HG03521 (cell line): ENCODE measurements at regions not wholly inside any gene's neighbourhood (a gene's known extent, or its start where the extent isn't known, plus 50 kb on each side); places are given as distances from the start of the nearest gene placed in this dataset.

Experiments used
- ATAC-seq: cut with Tn5 transposase; IDR thresholded peaks from one replicate; pipeline ENCODE4 v1.9.1; 2021; ENCODE audit warnings: mild to moderate bottlenecking, moderate library complexity; ENCODE audit not compliant: unreplicated experiment

GRCh38 chr2:67689651-67690050 is 292.5 kb downstream of the ETAA1 start:
- no peak for ATAC-seq

- no peak for ATAC-seq
Measured at GRCh38 chr2:67694445-67694844, 297.3 kb downstream of the ETAA1 start.

- ATAC-seq: no peak
Measured at GRCh38 chr2:67701011-67701410, 303.9 kb downstream of the ETAA1 start.

- ATAC-seq: no peak
Measured at GRCh38 chr2:67702284-67702683, 305.2 kb downstream of the ETAA1 start.

GRCh38 chr2:67702937-67703336 is 305.8 kb downstream of the ETAA1 start:
- ATAC-seq: no peak

GRCh38 chr2:67706082-67706481 is 308.9 kb downstream of the ETAA1 start:
- ATAC-seq: no peak

- no peak for ATAC-seq
Measured at GRCh38 chr2:67707896-67708295, 310.8 kb downstream of the ETAA1 start.

- no peak for ATAC-seq
Measured at GRCh38 chr2:67709835-67710234, 312.7 kb downstream of the ETAA1 start.

- no peak for ATAC-seq
Measured at GRCh38 chr2:67712484-67712883, 315.4 kb downstream of the ETAA1 start.

- ATAC-seq: no peak
Measured at GRCh38 chr2:67713376-67713775, 316.2 kb downstream of the ETAA1 start.

- ATAC-seq: no peak
Measured at GRCh38 chr2:67716895-67717396, 319.8 kb downstream of the ETAA1 start.

GRCh38 chr2:67717692-67718091 is 320.6 kb downstream of the ETAA1 start:
- ATAC-seq: no peak

- no peak for ATAC-seq
Measured at GRCh38 chr2:67719351-67719750, 322.2 kb downstream of the ETAA1 start.

GRCh38 chr2:67721516-67721915 is 324.4 kb downstream of the ETAA1 start:
- no peak for ATAC-seq

GRCh38 chr2:67724261-67724660 is 327.1 kb downstream of the ETAA1 start:
- ATAC-seq: no peak

- no peak for ATAC-seq
Measured at GRCh38 chr2:67725731-67726130, 328.6 kb downstream of the ETAA1 start.

GRCh38 chr2:67726416-67726815 is 329.3 kb downstream of the ETAA1 start:
- no peak for ATAC-seq

- ATAC-seq: no peak
Measured at GRCh38 chr2:67727131-67727530, 330.0 kb downstream of the ETAA1 start.

GRCh38 chr2:67727623-67728022 is 330.5 kb downstream of the ETAA1 start:
- ATAC-seq: no peak

GRCh38 chr2:67729474-67729873 is 332.3 kb downstream of the ETAA1 start:
- no peak for ATAC-seq

- no peak for ATAC-seq
Measured at GRCh38 chr2:67733517-67733916, 329.3 kb downstream of the C1D start.

GRCh38 chr2:67752199-67752598 is 310.6 kb downstream of the C1D start:
- no peak for ATAC-seq

- ATAC-seq: no peak
Measured at GRCh38 chr2:67752969-67753368, 309.8 kb downstream of the C1D start.
